GM19240 (cell line): ENCODE measurements at regions not wholly inside any gene's neighbourhood (a gene's known extent, or its start where the extent isn't known, plus 50 kb on each side); places are given as distances from the start of the nearest gene placed in this dataset.

Experiments
- DNase-seq: peaks from one replicate; pipeline ENCODE4 v3.0.0; 2011; ENCODE audit warnings: low spot score; ENCODE audit not compliant: insufficient read length

DNA sequence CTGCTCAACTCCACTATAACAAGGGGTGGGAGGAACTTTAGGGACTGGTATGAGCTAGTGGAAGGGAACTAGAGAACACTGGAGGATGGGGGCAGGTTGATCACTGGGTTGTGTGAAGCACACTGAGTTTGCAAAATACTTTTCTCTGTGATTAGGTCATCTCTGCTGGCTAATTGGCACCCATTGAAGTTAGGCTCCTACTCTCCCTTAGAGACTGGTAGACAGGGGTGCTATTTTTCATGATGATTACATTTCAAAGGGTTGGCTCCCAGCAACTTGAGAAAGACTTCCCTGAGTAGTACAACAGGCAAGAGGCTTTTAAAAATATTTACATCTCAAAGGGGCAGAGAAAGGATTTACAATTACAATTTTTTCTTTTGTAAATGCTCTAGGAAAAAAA, 50.4 kb upstream of the MTAP start:
- DNase-seq = no peak
